ENCODE measurements at regions not wholly inside any gene's neighbourhood (a gene's known extent, or its start where the extent isn't known, plus 50 kb on each side); places are given as distances from the start of the nearest gene placed in this dataset.

DNA sequence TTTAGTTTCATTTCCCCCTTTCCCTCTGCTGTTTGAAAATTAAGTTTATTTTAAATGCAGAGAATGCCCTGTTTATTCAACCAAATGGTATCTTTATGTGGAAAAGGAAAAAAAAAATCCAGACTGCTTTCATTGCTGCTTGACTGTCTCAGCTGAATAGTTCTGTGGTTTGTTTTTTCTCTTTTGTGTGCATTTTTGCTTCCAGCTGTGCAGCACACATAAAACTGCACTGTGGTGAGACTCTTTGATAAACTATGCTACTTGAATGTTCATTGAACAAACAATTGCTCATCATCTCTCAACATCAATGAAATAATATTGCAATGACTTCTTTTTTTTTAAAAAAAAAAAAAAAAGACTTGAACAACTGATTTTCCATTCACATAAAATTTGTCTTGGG is 78.6 kb upstream of the GLI3 start:
- Histone ChIP-seq H2BK20ac (ENCODE audit: low read depth, low read length, poor library complexity, severe bottlenecking) (no peak overlapping the region), H2AFZ (ENCODE audit: low read length) (no peak overlapping the region), H3K79me2 (ENCODE audit: insufficient read depth, low read length) (no peaks in the 10 kb centered on the region), H3K56ac (ENCODE audit: insufficient read length, low read depth, low read length) (no peak overlapping the region), H3K14ac (ENCODE audit: insufficient read depth, low read length) (no peak overlapping the region), H4K20me1 (ENCODE audit: control insufficient read depth, insufficient read depth, insufficient read length) (no peaks in the 10 kb centered on the region), H4K5ac (ENCODE audit: insufficient read length, low read depth, low read length) (no peak overlapping the region), H3K23ac (ENCODE audit: insufficient read length, low read depth, low read length) (no peak overlapping the region), H3K27me3 (ENCODE audit: insufficient read depth, low read length) (no peaks in the 10 kb centered on the region), H2BK15ac (ENCODE audit: low read depth, low read length) (no peak overlapping the region), H3K9me3 (ENCODE audit: control insufficient read depth, low read depth, low read length) (no peaks in the 10 kb centered on the region), H3K9ac (ENCODE audit: extremely low read depth, insufficient read length, low read length) (no peak overlapping the region), H4K91ac (ENCODE audit: insufficient read length, low read depth, low read length) (no peak overlapping the region), H3K4me2 (ENCODE audit: insufficient read depth, insufficient read length, low read length) (no peak overlapping the region), H3T11ph (ENCODE audit: low read length) (no peak overlapping the region), H2BK120ac (ENCODE audit: low read depth, low read length, poor library complexity, severe bottlenecking) (no peak overlapping the region), H3K23me2 (ENCODE audit: insufficient read length, low read depth, low read length, poor library complexity, severe bottlenecking) (no peaks in the 10 kb centered on the region), H2AK5ac (ENCODE audit: insufficient read length, low read length) (no peak overlapping the region), H3K18ac (ENCODE audit: insufficient read length, low read depth, low read length) (no peak overlapping the region), H3K27ac (ENCODE audit: insufficient read length, low read depth, low read length) (no peak overlapping the region), H3K4me1 (ENCODE audit: insufficient read depth, low read length) (no peaks in the 10 kb centered on the region), H3K4ac (ENCODE audit: low read depth, low read length) (no peak overlapping the region), H4K8ac (replicated peaks; ENCODE audit: insufficient read length, low read depth, low read length) (no peak overlapping the region), H2BK12ac (ENCODE audit: insufficient read length, low read depth, low read length) (no peak overlapping the region), H3K79me1 (ENCODE audit: insufficient read depth, low read depth, low read length, poor library complexity, severe bottlenecking) (no peaks in the 10 kb centered on the region), H2BK5ac (ENCODE audit: insufficient read length, low read length) (no peak overlapping the region)
- Mint-ChIP-seq H3K4me1 (peaks cover 9 to 14% of the 10 kb centered on the region in 2 experiments), H3K27ac (no peak overlapping the region), H3K4me3 (no peak overlapping the region), H3K9me3 (peaks cover 4 to 13% of the 10 kb centered on the region in 2 experiments), H3K27me3 (ENCODE audit: low read depth) (no peaks in the 10 kb centered on the region), H3K36me3 (ENCODE audit: insufficient read depth in 1 of 3, low read depth in 3 of 3) (peaks cover 0 to 10% (median 0%) of the 10 kb centered on the region in 3 experiments; a peak in 2 of 7 replicates)
- TF ChIP-seq, protein P1, sequence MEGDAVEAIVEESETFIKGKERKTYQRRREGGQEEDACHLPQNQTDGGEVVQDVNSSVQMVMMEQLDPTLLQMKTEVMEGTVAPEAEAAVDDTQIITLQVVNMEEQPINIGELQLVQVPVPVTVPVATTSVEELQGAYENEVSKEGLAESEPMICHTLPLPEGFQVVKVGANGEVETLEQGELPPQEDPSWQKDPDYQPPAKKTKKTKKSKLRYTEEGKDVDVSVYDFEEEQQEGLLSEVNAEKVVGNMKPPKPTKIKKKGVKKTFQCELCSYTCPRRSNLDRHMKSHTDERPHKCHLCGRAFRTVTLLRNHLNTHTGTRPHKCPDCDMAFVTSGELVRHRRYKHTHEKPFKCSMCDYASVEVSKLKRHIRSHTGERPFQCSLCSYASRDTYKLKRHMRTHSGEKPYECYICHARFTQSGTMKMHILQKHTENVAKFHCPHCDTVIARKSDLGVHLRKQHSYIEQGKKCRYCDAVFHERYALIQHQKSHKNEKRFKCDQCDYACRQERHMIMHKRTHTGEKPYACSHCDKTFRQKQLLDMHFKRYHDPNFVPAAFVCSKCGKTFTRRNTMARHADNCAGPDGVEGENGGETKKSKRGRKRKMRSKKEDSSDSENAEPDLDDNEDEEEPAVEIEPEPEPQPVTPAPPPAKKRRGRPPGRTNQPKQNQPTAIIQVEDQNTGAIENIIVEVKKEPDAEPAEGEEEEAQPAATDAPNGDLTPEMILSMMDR (conservative IDR thresholded peaks at IDR 0.05), result no peak
- no peak for DNase-seq
